NB4 (cell line): ENCODE measurements at regions not wholly inside any gene's neighbourhood (a gene's known extent, or its start where the extent isn't known, plus 50 kb on each side); places are given as distances from the start of the nearest gene placed in this dataset.

Experiments
- DNase-seq: peaks from one replicate; pipeline ENCODE4 v3.0.0; 2010; ENCODE audit warnings: low read depth
- H3K4me3 ChIP-seq: one replicate; pipeline ENCODE4 v1.5.1; 2011; ENCODE audit warnings: mild to moderate bottlenecking, low read depth, low read length, moderate library complexity
- MYC ChIP-seq: IDR thresholded peaks from 2 replicates; pipeline ENCODE4 v1.6.1; 2011; ENCODE audit warnings: low read depth, low read length
- POLR2A ChIP-seq: IDR thresholded peaks from 2 replicates; pipeline ENCODE4 v1.6.1; 2011; ENCODE audit warnings: mild to moderate bottlenecking; ENCODE audit not compliant: insufficient read length; ENCODE audit errors: extremely low read depth
- TF ChIP-seq, protein P1 (sequence below): IDR thresholded peaks from one replicate; pipeline ENCODE4 v1.5.1; 2012; ENCODE audit warnings: low read depth, low read length
- TF ChIP-seq, protein P2 (sequence below): IDR thresholded peaks from 2 replicates; pipeline ENCODE4 v1.6.1; 2011; ENCODE audit warnings: low read depth, low read length

- DNase-seq, result no peak
- TF ChIP-seq, protein P1, sequence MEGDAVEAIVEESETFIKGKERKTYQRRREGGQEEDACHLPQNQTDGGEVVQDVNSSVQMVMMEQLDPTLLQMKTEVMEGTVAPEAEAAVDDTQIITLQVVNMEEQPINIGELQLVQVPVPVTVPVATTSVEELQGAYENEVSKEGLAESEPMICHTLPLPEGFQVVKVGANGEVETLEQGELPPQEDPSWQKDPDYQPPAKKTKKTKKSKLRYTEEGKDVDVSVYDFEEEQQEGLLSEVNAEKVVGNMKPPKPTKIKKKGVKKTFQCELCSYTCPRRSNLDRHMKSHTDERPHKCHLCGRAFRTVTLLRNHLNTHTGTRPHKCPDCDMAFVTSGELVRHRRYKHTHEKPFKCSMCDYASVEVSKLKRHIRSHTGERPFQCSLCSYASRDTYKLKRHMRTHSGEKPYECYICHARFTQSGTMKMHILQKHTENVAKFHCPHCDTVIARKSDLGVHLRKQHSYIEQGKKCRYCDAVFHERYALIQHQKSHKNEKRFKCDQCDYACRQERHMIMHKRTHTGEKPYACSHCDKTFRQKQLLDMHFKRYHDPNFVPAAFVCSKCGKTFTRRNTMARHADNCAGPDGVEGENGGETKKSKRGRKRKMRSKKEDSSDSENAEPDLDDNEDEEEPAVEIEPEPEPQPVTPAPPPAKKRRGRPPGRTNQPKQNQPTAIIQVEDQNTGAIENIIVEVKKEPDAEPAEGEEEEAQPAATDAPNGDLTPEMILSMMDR, result no peak
- TF ChIP-seq, protein P2, sequence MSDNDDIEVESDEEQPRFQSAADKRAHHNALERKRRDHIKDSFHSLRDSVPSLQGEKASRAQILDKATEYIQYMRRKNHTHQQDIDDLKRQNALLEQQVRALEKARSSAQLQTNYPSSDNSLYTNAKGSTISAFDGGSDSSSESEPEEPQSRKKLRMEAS, result no peak
- TF ChIP-seq MYC (no peak), POLR2A (no peak)
Measured at GRCh38 chr1:209493559-209493958, 90.0 kb upstream of the CAMK1G start.

DNA sequence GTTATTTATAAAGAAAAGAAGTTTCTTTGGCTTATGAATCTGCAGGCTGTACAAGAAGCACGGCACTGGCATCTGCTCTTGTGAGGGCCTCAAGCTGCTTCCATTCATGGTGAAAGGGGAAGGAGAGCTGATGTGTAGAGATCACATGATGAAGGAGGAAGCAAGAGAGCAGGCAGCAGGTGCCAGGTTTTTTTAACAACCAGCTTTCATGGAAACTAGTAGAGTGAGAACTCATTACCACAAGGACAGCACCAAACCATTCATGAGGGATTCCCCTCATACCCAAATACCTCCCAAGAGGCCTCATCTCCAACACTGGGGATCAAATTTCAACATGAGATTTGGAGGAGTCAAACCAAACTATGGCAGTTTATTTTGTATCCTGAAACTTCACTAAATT, 85.8 kb upstream of the CAMK1G start:
- H3K4me3 ChIP-seq, result no peak overlapping the region
- no peak for DNase-seq
- TF ChIP-seq, protein P1, result no peak
- TF ChIP-seq MYC (no peak), POLR2A (no peak)
- TF ChIP-seq, protein P2, result no peak

More at GRCh38 chr1:209493559-209493958, 90.0 kb upstream of the CAMK1G start:
- no peak overlapping the region for H3K4me3 ChIP-seq

DNA sequence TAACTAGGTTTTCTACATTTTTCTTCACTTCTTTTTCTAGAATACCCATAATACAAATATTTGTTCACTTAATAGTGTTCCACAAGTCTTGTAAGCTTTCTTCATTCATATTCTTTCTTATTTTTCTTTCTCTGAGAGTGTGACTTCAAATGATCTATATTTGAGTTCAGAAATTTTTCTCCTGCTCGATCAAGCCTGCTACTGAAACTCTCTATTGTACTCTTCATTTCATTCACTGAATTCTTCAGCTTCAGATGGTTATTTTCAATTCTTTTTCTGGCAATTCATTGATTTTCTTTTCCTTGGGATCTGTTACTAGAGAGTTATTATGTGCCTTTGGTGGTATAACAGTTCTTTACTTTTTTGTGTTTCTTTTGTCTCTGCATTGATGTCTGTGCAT, 82.5 kb upstream of the CAMK1G start:
- no peak overlapping the region for H3K4me3 ChIP-seq
- no peak for DNase-seq
- TF ChIP-seq, protein P1, result no peak
- TF ChIP-seq, protein P2, result no peak
- TF ChIP-seq MYC, result no peak
- no peak for TF ChIP-seq POLR2A

GRCh38 chr1:209503196-209503595, 80.3 kb upstream of the CAMK1G start:
- DNase-seq, result no peak
- TF ChIP-seq, protein P1, result no peak

DNA sequence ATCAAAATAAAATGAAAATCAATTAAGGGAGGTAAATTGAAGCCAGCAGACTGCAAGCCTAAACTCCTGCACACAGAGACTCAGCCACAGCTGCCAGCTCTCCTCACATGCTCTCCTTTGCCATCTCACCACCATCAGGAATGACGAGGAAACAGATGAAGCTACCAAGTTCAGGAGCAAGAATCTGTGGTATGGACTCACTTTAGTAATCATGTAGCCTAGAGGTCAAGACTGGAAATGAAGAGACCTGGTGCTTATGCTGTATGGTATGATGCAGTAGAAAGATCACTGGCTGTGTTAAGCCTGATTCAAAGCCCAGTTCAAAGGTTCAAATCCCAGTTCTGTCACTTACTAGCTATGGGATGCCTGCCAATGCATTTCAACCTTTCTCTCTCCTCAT, 78.9 kb upstream of the CAMK1G start:
- DNase-seq, result no peak
- TF ChIP-seq, protein P2, result no peak
- TF ChIP-seq POLR2A, result no peak
- H3K4me3 ChIP-seq, result no peak overlapping the region

More at GRCh38 chr1:209503196-209503595, 80.3 kb upstream of the CAMK1G start:
- no peak overlapping the region for H3K4me3 ChIP-seq

DNA sequence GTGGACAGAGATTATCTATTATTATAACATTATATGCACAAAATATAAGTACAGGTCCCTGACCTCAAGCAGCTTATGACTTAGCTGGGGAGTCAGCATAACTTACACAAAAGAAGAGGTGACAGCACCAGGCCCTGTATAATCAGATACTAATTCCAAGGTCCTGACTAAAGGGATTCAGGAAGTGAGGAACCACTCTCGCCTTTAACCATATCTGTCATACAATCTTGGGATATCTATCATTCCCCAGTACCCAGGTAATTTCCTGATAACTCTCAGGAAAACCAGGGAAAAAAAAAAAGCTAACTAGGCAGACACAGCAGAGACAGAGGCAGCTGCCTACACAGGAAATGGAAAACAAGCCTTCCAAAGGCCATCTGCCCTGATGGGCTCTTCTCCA, 78.5 kb upstream of the CAMK1G start:
- TF ChIP-seq MYC (no peak), POLR2A (no peak)
- TF ChIP-seq, protein P2, result no peak
- TF ChIP-seq, protein P1, result no peak
- H3K4me3 ChIP-seq, result no peak overlapping the region
- no peak for DNase-seq
